SK-N-SH treated with all-trans-retinoic acid at 6 μM for 48 hours (cell line): ENCODE measurements at regions not wholly inside any gene's neighbourhood (a gene's known extent, or its start where the extent isn't known, plus 50 kb on each side); places are given as distances from the start of the nearest gene placed in this dataset.

ENCODE experiments used
- ATAC-seq: fragments of 200-7000 bp; cut with Tn5 transposase; 3 replicates; pipeline ENCODE4 v1.9.1; 2020; ENCODE audit warnings: mild to moderate bottlenecking, moderate library complexity
- ARNTL ChIP-seq: fragments of 450-650 bp; formaldehyde crosslinking; IDR thresholded peaks from 2 replicates; pipeline ENCODE4 v1.5.0; 2020; ENCODE audit warnings: low read depth, mild to moderate bottlenecking, moderate library complexity, borderline replicate concordance
- BACH2 ChIP-seq: fragments of 250-450 bp; sonication (Bioruptor Pico); IDR thresholded peaks from 2 replicates; pipeline ENCODE4 v1.9.0; 2021; ENCODE audit warnings: mild to moderate bottlenecking, borderline replicate concordance
- CREB5 ChIP-seq: fragments of 250-450 bp; sonication (Bioruptor Pico); IDR thresholded peaks from 2 replicates; pipeline ENCODE4 v1.5.1; 2020; ENCODE audit warnings: low read depth, mild to moderate bottlenecking, moderate library complexity
- CSDC2 ChIP-seq: fragments of 250-450 bp; sonication (Bioruptor Pico); IDR thresholded peaks from 2 replicates; pipeline ENCODE4 v1.5.0; 2020; ENCODE audit warnings: mild to moderate bottlenecking, moderate library complexity
- CSRNP3 ChIP-seq: fragments of 250-450 bp; sonication (Bioruptor Pico); IDR thresholded peaks from 2 replicates; pipeline ENCODE4 v1.5.1; 2021; ENCODE audit warnings: mild to moderate bottlenecking, moderate library complexity
- ESRRG ChIP-seq: fragments of 250-450 bp; sonication (Bioruptor Pico); IDR thresholded peaks from 2 replicates; pipeline ENCODE4 v1.6.1; 2021; ENCODE audit warnings: mild to moderate bottlenecking
- GLIS3 ChIP-seq: fragments of 250-450 bp; sonication (Bioruptor Pico); IDR thresholded peaks from 2 replicates; pipeline ENCODE4 v1.5.0; 2020; ENCODE audit warnings: mild to moderate bottlenecking, moderate library complexity
- ISL1 ChIP-seq: fragments of 250-450 bp; sonication (Bioruptor Pico); IDR thresholded peaks from 2 replicates; pipeline ENCODE4 v2.1.2; 2022; ENCODE audit warnings: mild to moderate bottlenecking, moderate library complexity
- OSR1 ChIP-seq: fragments of 250-450 bp; sonication (Bioruptor Pico); IDR thresholded peaks from 2 replicates; pipeline ENCODE4 v1.8.0; 2022; ENCODE audit warnings: moderate library complexity, mild to moderate bottlenecking, inconsistent platforms
- PATZ1 ChIP-seq: fragments of 250-450 bp; sonication (Bioruptor Pico); IDR thresholded peaks from 2 replicates; pipeline ENCODE4 v1.8.0; 2020; ENCODE audit warnings: mild to moderate bottlenecking, moderate library complexity, borderline replicate concordance
- PPARA ChIP-seq: fragments of 250-450 bp; sonication (Bioruptor Pico); IDR thresholded peaks from 2 replicates; pipeline ENCODE4 v1.5.0; 2020; ENCODE audit warnings: mild to moderate bottlenecking, borderline replicate concordance
- RARB ChIP-seq: fragments of 250-450 bp; sonication (Bioruptor Pico); IDR thresholded peaks from 2 replicates; pipeline ENCODE4 v1.8.0; 2021; ENCODE audit warnings: mild to moderate bottlenecking, moderate library complexity
- TCF4 ChIP-seq: fragments of 250-450 bp; sonication (Bioruptor Pico); IDR thresholded peaks from 2 replicates; pipeline ENCODE4 v1.8.0; 2021; ENCODE audit warnings: mild to moderate bottlenecking, moderate library complexity, borderline replicate concordance
- TOX ChIP-seq: fragments of 250-450 bp; sonication (Bioruptor Pico); IDR thresholded peaks from 2 replicates; pipeline ENCODE4 v1.8.0; 2021; ENCODE audit warnings: mild to moderate bottlenecking, moderate library complexity, borderline replicate concordance
- ZC3H10 ChIP-seq: fragments of 250-450 bp; sonication (Bioruptor Pico); IDR thresholded peaks from 2 replicates; pipeline ENCODE4 v1.5.1; 2021; ENCODE audit warnings: mild to moderate bottlenecking, moderate library complexity
- ZFP3 ChIP-seq: fragments of 250-450 bp; sonication (Bioruptor Pico); IDR thresholded peaks from 2 replicates; pipeline ENCODE4 v1.5.0; 2020; ENCODE audit warnings: mild to moderate bottlenecking, moderate library complexity
- ZNF565 ChIP-seq: fragments of 450-650 bp; formaldehyde crosslinking; conservative IDR thresholded peaks from 2 replicates; pipeline ENCODE4 v1.5.0; 2020; ENCODE audit warnings: low read depth, mild to moderate bottlenecking, moderate library complexity
- ZNF70 ChIP-seq: fragments of 450-650 bp; formaldehyde crosslinking; IDR thresholded peaks from 2 replicates; pipeline ENCODE4 v1.5.0; 2020; ENCODE audit warnings: mild to moderate bottlenecking, moderate library complexity
- ZNF8 ChIP-seq: fragments of 450-650 bp; formaldehyde crosslinking; IDR thresholded peaks from 2 replicates; pipeline ENCODE4 v1.5.0; 2020; ENCODE audit warnings: mild to moderate bottlenecking, moderate library complexity
- TF ChIP-seq, protein P1 (sequence below): fragments of 250-450 bp; sonication (Bioruptor Pico); IDR thresholded peaks from 2 replicates; pipeline ENCODE4 v1.5.0; 2020; ENCODE audit warnings: mild to moderate bottlenecking, moderate library complexity

DNA sequence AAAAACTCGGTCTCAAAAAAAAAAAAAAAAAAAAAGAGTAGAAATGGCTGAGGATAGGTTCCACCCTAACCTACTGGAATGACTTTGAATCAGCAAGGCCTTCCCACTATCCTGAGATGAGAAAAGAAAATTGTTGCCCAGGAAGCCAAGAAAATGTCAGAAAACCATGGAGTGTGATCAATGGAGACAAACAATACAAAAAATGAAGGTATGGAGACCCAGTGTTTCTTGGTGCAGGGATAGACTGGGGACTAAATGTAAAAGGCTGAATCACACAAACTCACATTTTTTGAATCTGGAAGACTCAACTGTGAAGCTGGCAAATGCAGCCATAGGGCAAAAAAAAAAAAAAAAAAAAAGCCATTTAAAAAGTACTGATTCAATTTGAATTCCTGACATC, 364.3 kb upstream of the ANKRD30A start:
- TF ChIP-seq PPARA (CRISPR knock-in tag) (no peak), BACH2 (no peak), ZNF565 (no peak), CSRNP3 (CRISPR knock-in tag) (no peak)
- TF ChIP-seq, protein P1, sequence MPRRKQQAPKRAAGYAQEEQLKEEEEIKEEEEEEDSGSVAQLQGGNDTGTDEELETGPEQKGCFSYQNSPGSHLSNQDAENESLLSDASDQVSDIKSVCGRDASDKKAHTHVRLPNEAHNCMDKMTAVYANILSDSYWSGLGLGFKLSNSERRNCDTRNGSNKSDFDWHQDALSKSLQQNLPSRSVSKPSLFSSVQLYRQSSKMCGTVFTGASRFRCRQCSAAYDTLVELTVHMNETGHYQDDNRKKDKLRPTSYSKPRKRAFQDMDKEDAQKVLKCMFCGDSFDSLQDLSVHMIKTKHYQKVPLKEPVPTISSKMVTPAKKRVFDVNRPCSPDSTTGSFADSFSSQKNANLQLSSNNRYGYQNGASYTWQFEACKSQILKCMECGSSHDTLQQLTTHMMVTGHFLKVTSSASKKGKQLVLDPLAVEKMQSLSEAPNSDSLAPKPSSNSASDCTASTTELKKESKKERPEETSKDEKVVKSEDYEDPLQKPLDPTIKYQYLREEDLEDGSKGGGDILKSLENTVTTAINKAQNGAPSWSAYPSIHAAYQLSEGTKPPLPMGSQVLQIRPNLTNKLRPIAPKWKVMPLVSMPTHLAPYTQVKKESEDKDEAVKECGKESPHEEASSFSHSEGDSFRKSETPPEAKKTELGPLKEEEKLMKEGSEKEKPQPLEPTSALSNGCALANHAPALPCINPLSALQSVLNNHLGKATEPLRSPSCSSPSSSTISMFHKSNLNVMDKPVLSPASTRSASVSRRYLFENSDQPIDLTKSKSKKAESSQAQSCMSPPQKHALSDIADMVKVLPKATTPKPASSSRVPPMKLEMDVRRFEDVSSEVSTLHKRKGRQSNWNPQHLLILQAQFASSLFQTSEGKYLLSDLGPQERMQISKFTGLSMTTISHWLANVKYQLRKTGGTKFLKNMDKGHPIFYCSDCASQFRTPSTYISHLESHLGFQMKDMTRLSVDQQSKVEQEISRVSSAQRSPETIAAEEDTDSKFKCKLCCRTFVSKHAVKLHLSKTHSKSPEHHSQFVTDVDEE (CRISPR knock-in tag) = no peak
- ATAC-seq = peak; percentile 38; the same call in 2 of the 3 replicates

- peak; percentile 95 for ATAC-seq
- TF ChIP-seq TOX (CRISPR knock-in tag) (no peak), ISL1 (0 out of 2 replicates have a peak, but pooled peaks have one; percentile 27)
These were observed 366.1 kb upstream of the ANKRD30A start for GRCh38 chr10:36759141-36759805.

DNA sequence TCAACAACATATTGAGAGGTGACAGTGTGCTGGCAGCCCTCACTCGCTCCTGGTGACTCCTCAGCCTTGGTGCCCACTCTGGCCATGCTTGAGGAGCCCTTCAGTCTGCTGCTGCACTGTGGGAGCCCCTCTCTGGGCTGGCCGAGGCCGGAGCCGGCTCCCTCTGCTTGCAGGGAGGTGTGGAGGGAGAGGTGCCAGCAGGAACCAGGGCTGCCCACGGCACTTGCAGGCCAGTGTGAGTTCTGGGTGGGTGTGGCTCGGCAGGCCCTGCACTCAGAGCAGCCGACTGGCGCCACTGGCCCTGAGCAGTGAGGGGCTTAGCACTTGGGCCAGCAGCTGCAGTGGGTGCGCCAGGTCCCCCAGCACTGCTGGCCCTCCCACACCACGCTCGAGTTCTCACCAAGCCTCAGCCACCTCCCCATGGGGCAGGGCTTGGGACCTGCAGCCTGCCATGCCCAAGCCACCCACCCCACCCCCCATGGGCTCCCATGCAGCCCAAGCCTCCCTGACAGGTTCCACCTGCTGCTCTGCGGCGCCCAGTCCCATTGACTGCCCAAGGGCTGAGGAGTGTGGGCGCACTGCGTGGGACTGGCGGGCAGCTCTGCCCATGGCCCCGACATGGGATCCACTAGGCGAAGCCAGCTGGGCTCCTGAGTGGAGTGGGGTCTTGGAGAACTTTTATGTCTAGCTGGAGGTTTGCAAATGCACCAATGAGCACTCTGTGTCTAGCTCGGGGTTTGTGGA, 377.1 kb upstream of the ANKRD30A start:
- no peak for ATAC-seq
- TF ChIP-seq ESRRG (no peak), TCF4 (no peak), GLIS3 (CRISPR knock-in tag) (no peak), ISL1 (no peak), OSR1 (CRISPR knock-in tag) (no peak), CSDC2 (CRISPR knock-in tag) (no peak), BACH2 (no peak), CREB5 (CRISPR knock-in tag) (no peak)
- TF ChIP-seq, all 23 proteins: peak for 0

GRCh38 chr10:36739884-36740445, 385.4 kb upstream of the ANKRD30A start:
- no peak for ATAC-seq
- TF ChIP-seq RARB (CRISPR knock-in tag) (no peak), ZFP3 (CRISPR knock-in tag) (no peak), ZNF8 (CRISPR knock-in tag) (no peak), PATZ1 (CRISPR knock-in tag) (no peak)

GRCh38 chr10:36738738-36739431, 386.5 kb upstream of the ANKRD30A start:
- no peak for ATAC-seq
- TF ChIP-seq OSR1 (CRISPR knock-in tag) = no peak
- no peak for TF ChIP-seq TCF4
- no peak for TF ChIP-seq TOX (CRISPR knock-in tag)
- TF ChIP-seq PPARA (CRISPR knock-in tag) = no peak
- no peak for TF ChIP-seq ARNTL (CRISPR knock-in tag)
- TF ChIP-seq ZNF70 = no peak
- no peak for TF ChIP-seq ZC3H10 (CRISPR knock-in tag)
- no peak for TF ChIP-seq RARB (CRISPR knock-in tag)
- no peak for TF ChIP-seq ZFP3 (CRISPR knock-in tag)
